ENCODE measurements at regions not wholly inside any gene's neighbourhood (a gene's known extent, or its start where the extent isn't known, plus 50 kb on each side); places are given as distances from the start of the nearest gene placed in this dataset.

- TF ChIP-seq CTCF (IDR thresholded peaks at IDR 0.05) (no peak), POLR2A (IDR thresholded peaks at IDR 0.05) (no peak)
These were observed 155.5 kb upstream of the PCBD1 start for GRCh38 chr10:71043858-71044257.

Data from testis (tissue), 2 donors.